ENCODE measurements at regions not wholly inside any gene's neighbourhood (a gene's known extent, or its start where the extent isn't known, plus 50 kb on each side); places are given as distances from the start of the nearest gene placed in this dataset.

DNA sequence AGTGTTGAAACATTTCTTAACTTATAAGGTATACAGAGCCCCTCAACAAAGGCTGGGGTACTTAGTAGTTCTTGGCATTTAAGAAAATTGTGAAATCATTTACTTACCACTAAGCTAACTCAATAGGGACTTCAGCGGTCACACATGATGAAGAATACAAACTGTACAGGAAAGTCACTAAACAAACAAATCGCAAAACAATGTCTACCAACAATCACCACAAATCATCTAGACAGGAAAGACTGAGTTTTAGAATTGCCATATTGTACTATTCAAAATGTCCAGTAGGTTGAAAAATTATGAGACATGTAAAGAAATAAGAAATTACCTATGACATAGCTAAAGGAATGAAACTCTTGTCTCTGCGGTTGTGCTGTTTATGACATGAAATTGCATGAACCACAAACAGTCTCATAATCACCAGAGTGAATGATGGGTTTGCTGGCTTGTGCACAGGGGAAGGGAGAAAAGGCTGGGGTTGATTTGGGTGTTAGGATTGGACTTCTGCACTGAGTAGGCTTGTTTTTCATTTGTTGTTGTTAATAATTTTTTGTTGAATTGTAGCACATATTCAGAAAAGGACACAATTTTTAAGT, 441.1 kb upstream of the MON1B start:
- ChIA-PET CTCF (no interaction called here), POLR2A (no interaction called here)
- Histone ChIP-seq H3K4me3 (ENCODE audit: low read depth, low read length) (no peak overlapping the region), H3K27me3 (ENCODE audit: control insufficient read depth, insufficient read depth, low read length) (no peaks in the 10 kb centered on the region), H3K36me3 (ENCODE audit: control insufficient read depth, insufficient read depth, low read length) (no peaks in the 10 kb centered on the region)
- no peak for DNase-seq (ENCODE audit: low read depth)
- no peak for TF ChIP-seq CTCF (IDR thresholded peaks at IDR 0.05; ENCODE audit: insufficient read depth, low read depth, low read length)

GRCh38 chr16:76755496-76755895, 435.5 kb upstream of the MON1B start:
- CTCF ChIA-PET = no interaction called here

GRCh38 chr16:76756423-76756822, 434.6 kb upstream of the MON1B start:
- ChIA-PET POLR2A (no interaction called here), CTCF (no interaction called here)
- DNase-seq (ENCODE audit: low read depth) = no peak

More at GRCh38 chr16:76755496-76755895, 435.5 kb upstream of the MON1B start:
- H3K27me3 ChIP-seq (ENCODE audit: control insufficient read depth, insufficient read depth, low read length) = no peaks in the 10 kb centered on the region
- no peaks in the 10 kb centered on the region for H3K36me3 ChIP-seq (ENCODE audit: control insufficient read depth, insufficient read depth, low read length)
- no peak overlapping the region for H3K4me3 ChIP-seq (ENCODE audit: low read depth, low read length)
- TF ChIP-seq CTCF (IDR thresholded peaks at IDR 0.05; ENCODE audit: insufficient read depth, low read depth, low read length) = no peak
- POLR2A ChIA-PET = no interaction called here
- no peak for DNase-seq (ENCODE audit: low read depth)

GRCh38 chr16:76756951-76757350, 434.0 kb upstream of the MON1B start:
- no peak for TF ChIP-seq CTCF (IDR thresholded peaks at IDR 0.05; ENCODE audit: insufficient read depth, low read depth, low read length)
- Histone ChIP-seq H3K36me3 (ENCODE audit: control insufficient read depth, insufficient read depth, low read length) (no peaks in the 10 kb centered on the region), H3K27me3 (ENCODE audit: control insufficient read depth, insufficient read depth, low read length) (no peaks in the 10 kb centered on the region), H3K4me3 (ENCODE audit: low read depth, low read length) (no peak overlapping the region)
- CTCF ChIA-PET = no interaction called here
- POLR2A ChIA-PET = no interaction called here
- no peak for DNase-seq (ENCODE audit: low read depth)

More at GRCh38 chr16:76756423-76756822, 434.6 kb upstream of the MON1B start:
- no peak for TF ChIP-seq CTCF (IDR thresholded peaks at IDR 0.05; ENCODE audit: insufficient read depth, low read depth, low read length)
- no peak overlapping the region for H3K4me3 ChIP-seq (ENCODE audit: low read depth, low read length)
- H3K36me3 ChIP-seq (ENCODE audit: control insufficient read depth, insufficient read depth, low read length) = no peaks in the 10 kb centered on the region
- H3K27me3 ChIP-seq (ENCODE audit: control insufficient read depth, insufficient read depth, low read length) = no peaks in the 10 kb centered on the region

DNA sequence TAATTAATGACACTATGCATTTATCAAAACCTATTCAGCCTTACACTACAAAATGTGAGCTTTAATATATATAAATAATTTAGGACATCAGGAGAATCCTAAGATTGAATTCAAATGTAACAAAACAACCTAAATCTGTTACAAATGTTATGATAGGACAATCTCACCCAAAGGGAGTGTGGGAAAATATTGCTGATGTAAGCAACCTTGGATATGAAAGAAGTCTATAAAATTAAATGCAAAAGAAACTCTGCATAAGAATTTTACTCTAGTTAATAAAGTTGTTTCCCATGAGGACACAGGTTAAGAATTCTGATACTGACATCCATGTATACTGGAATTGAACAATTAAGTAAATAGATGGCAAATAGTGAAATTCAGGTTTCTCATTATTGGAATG, 424.5 kb upstream of the MON1B start:
- ChIA-PET CTCF (no interaction called here), POLR2A (no interaction called here)
- no peak for DNase-seq (ENCODE audit: low read depth)

More for the DNA sequence above, 424.5 kb upstream of the MON1B start:
- Histone ChIP-seq H3K27me3 (ENCODE audit: control insufficient read depth, insufficient read depth, low read length) (no peaks in the 10 kb centered on the region), H3K4me3 (ENCODE audit: low read depth, low read length) (no peak overlapping the region), H3K36me3 (ENCODE audit: control insufficient read depth, insufficient read depth, low read length) (no peaks in the 10 kb centered on the region)
- TF ChIP-seq CTCF (IDR thresholded peaks at IDR 0.05; ENCODE audit: insufficient read depth, low read depth, low read length) = no peak

Data from BJ (cell line).